Esophagus squamous epithelium (tissue), 4 donors: ENCODE measurements at regions not wholly inside any gene's neighbourhood (a gene's known extent, or its start where the extent isn't known, plus 50 kb on each side); places are given as distances from the start of the nearest gene placed in this dataset.

Source experiments
- CTCF ChIP-seq, 6 experiments: fragments of 450-650 bp in 4 of 6; fragments of 200-600 bp in 2 of 6; sonication (generic) in 2 of 6; IDR thresholded peaks; one replicate each; pipeline ENCODE4 v1.5.1; 2016 to 2019; ENCODE audit warnings: antibody characterized with exemption in 6 of 6, mild to moderate bottlenecking in 4 of 6, moderate library complexity in 4 of 6
- POLR2A ChIP-seq, 4 donors: fragments of 450-650 bp; IDR thresholded peaks; one replicate each; pipeline ENCODE4 v1.6.1; 2017; ENCODE audit warnings: antibody characterized with exemption in 4 of 4, mild to moderate bottlenecking in 4 of 4, moderate library complexity in 3 of 4

GRCh38 chr3:74814181-74814580, 199.7 kb upstream of the CNTN3 start:
- no peak for TF ChIP-seq CTCF (IDR thresholded peaks at IDR 0.05)
- TF ChIP-seq POLR2A (IDR thresholded peaks at IDR 0.05): no peak
